ENCODE measurements at regions not wholly inside any gene's neighbourhood (a gene's known extent, or its start where the extent isn't known, plus 50 kb on each side); places are given as distances from the start of the nearest gene placed in this dataset.

DNA sequence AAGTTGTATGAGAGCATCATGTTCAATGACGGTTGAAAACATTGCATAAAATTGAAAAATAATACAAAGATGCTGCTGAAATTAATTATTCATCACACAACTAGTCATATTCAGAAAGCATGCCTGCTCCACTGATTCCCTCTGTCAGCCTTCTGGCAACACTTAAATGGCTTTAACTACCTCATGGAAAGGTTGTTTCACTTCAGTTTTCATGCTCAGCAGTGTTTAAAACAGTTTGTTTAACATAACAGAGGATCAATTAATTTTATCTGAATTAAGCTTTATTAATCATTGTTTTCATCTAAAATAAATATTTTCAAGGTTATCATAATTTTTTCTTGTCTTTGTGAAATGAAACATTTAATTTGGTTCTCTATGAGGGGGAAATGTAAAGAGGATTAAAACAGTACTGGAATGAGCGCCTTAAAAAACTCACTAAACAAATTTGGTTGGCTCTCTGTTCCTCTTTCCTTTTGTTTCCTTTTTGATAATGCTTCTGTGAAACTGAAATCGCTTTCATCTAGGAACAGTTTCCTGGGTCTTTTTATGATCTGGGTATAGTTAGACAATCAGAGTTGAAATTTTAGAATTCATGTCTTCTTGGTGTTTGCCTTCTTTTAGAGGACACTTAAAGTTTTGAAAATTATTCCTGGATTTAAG lies 427.4 kb downstream of the SH2D4B start:
- TF ChIP-seq, protein P1, sequence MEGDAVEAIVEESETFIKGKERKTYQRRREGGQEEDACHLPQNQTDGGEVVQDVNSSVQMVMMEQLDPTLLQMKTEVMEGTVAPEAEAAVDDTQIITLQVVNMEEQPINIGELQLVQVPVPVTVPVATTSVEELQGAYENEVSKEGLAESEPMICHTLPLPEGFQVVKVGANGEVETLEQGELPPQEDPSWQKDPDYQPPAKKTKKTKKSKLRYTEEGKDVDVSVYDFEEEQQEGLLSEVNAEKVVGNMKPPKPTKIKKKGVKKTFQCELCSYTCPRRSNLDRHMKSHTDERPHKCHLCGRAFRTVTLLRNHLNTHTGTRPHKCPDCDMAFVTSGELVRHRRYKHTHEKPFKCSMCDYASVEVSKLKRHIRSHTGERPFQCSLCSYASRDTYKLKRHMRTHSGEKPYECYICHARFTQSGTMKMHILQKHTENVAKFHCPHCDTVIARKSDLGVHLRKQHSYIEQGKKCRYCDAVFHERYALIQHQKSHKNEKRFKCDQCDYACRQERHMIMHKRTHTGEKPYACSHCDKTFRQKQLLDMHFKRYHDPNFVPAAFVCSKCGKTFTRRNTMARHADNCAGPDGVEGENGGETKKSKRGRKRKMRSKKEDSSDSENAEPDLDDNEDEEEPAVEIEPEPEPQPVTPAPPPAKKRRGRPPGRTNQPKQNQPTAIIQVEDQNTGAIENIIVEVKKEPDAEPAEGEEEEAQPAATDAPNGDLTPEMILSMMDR (IDR thresholded peaks at IDR 0.05; ENCODE audit: insufficient read depth, low read length) = no peak
- TF ChIP-seq POLR2AphosphoS5 (IDR thresholded peaks at IDR 0.05; ENCODE audit: low read depth) (no peak), REST (IDR thresholded peaks at IDR 0.05; ENCODE audit: insufficient replicate concordance, low read depth) (no peak)

Measured in HL-60 (cell line).